HG03097 (cell line): ENCODE measurements at regions not wholly inside any gene's neighbourhood (a gene's known extent, or its start where the extent isn't known, plus 50 kb on each side); places are given as distances from the start of the nearest gene placed in this dataset.
"Not testable (repeated sequence)": the region's sequence is repeated elsewhere in the genome, so short reads cannot be mapped to it uniquely, and the experiment has no call there.

Experiments used
- ATAC-seq: cut with Tn5 transposase; IDR thresholded peaks from one replicate; pipeline ENCODE4 v1.9.1; 2021; ENCODE audit not compliant: unreplicated experiment, low FRiP score

GRCh38 chr3:144947895-144948294, 976.3 kb downstream of the DIPK2A start:
- ATAC-seq: no peak

GRCh38 chr3:144948711-144949110, 977.1 kb downstream of the DIPK2A start:
- no peak for ATAC-seq

- no peak for ATAC-seq
These were observed 982.3 kb downstream of the DIPK2A start for GRCh38 chr3:144953959-144954358.

GRCh38 chr3:144957398-144958101, 985.9 kb downstream of the DIPK2A start:
- no peak for ATAC-seq

- ATAC-seq: no peak
These were observed 992.2 kb downstream of the DIPK2A start for GRCh38 chr3:144963810-144964209.

- ATAC-seq: no peak
These were observed 994.9 kb downstream of the DIPK2A start for GRCh38 chr3:144966560-144966959.

- ATAC-seq: no peak
These were observed 997.2 kb downstream of the DIPK2A start for GRCh38 chr3:144968750-144969350.

- ATAC-seq: not testable (repeated sequence)
These were observed 1012.9 kb downstream of the DIPK2A start for GRCh38 chr3:144984481-144984880.

GRCh38 chr3:144989807-144990206, 1018.2 kb downstream of the DIPK2A start:
- ATAC-seq: no peak

GRCh38 chr3:144995856-144996255, 1024.2 kb downstream of the DIPK2A start:
- no peak for ATAC-seq

- no peak for ATAC-seq
These were observed 1033.8 kb downstream of the DIPK2A start for GRCh38 chr3:145005427-145005826.

- ATAC-seq: no peak
These were observed 1034.6 kb downstream of the DIPK2A start for GRCh38 chr3:145006271-145006670.

- no peak for ATAC-seq
These were observed 1042.3 kb downstream of the DIPK2A start for GRCh38 chr3:145013931-145014330.

- no peak for ATAC-seq
These were observed 1043.6 kb downstream of the DIPK2A start for GRCh38 chr3:145015253-145015652.

GRCh38 chr3:145017959-145018358, 1046.3 kb downstream of the DIPK2A start:
- no peak for ATAC-seq

GRCh38 chr3:145022447-145022846, 1050.8 kb downstream of the DIPK2A start:
- no peak for ATAC-seq

- ATAC-seq: no peak
These were observed 1053.1 kb downstream of the DIPK2A start for GRCh38 chr3:145024700-145025099.

- ATAC-seq: not testable (repeated sequence)
These were observed 1055.6 kb downstream of the DIPK2A start for GRCh38 chr3:145027186-145027585.

GRCh38 chr3:145032791-145033190, 1061.2 kb downstream of the DIPK2A start:
- ATAC-seq: no peak

GRCh38 chr3:145035682-145036081, 1064.1 kb downstream of the DIPK2A start:
- no peak for ATAC-seq

GRCh38 chr3:145054055-145054454, 1082.4 kb downstream of the DIPK2A start:
- not testable (repeated sequence) for ATAC-seq

GRCh38 chr3:145055375-145056076, 1083.9 kb downstream of the DIPK2A start:
- peak; percentile 73 for ATAC-seq
